ENCODE measurements at regions not wholly inside any gene's neighbourhood (a gene's known extent, or its start where the extent isn't known, plus 50 kb on each side); places are given as distances from the start of the nearest gene placed in this dataset.
"Not testable (repeated sequence)": the region's sequence is repeated elsewhere in the genome, so short reads cannot be mapped to it uniquely, and the experiment has no call there.

DNA sequence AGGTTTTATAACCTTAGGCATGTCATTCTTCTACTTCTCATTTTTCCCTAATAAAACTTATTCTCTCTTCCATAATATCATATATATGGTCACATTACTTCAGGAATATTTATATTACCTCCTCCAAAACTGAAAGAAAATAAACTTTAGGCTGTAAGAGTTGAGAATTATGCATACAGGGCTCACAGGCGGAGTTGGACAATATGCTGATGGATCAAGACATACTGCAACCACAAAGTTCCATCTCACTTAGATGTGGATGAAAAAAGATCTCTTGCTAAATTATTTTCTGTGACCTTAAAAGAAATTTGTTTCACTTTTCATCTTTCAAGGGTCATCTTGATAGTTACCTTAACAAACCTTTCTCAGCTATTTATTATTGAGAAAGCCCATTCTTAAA lies 152.6 kb upstream of the PDE4B start:
- Histone ChIP-seq H3K36me3 (ENCODE audit: control insufficient read depth, insufficient read depth, low read length) (no peaks in the 10 kb centered on the region), H3K4me1 (ENCODE audit: control insufficient read depth, low read depth, low read length) (no peaks in the 10 kb centered on the region), H2AK5ac (ENCODE audit: low read length) (no peak overlapping the region), H2BK5ac (ENCODE audit: low read length) (no peak overlapping the region), H3K79me1 (ENCODE audit: low read length) (no peaks in the 10 kb centered on the region), H3K9ac (ENCODE audit: low read length) (no peak overlapping the region), H4K8ac (ENCODE audit: low read depth, low read length) (no peak overlapping the region), H3K18ac (ENCODE audit: low read length) (no peak overlapping the region), H3K23ac (ENCODE audit: low read length) (no peak overlapping the region), H3K4me3 (ENCODE audit: low read length) (no peak overlapping the region), H3K4ac (ENCODE audit: low read depth, low read length) (no peak overlapping the region), H2BK120ac (ENCODE audit: low read depth, low read length) (no peak overlapping the region), H3K4me2 (ENCODE audit: low read length) (no peak overlapping the region), H4K5ac (ENCODE audit: low read length) (no peak overlapping the region), H3K27me3 (ENCODE audit: insufficient read depth, low read length, poor library complexity) (no peaks in the 10 kb centered on the region), H3K56ac (ENCODE audit: low read length) (no peak overlapping the region), H3K27ac (ENCODE audit: low read depth, low read length) (no peak overlapping the region), H2BK15ac (replicated peaks; ENCODE audit: low read depth) (no peak overlapping the region), H3K79me2 (ENCODE audit: control insufficient read depth, insufficient read depth, low read length) (no peaks in the 10 kb centered on the region)
- DNase-seq = no peak
- no CpG with 5 or more reads among the region's 1 CpG for WGBS (ENCODE audit: extremely low coverage, insufficient coverage, low lambda C conversion rate)

DNA sequence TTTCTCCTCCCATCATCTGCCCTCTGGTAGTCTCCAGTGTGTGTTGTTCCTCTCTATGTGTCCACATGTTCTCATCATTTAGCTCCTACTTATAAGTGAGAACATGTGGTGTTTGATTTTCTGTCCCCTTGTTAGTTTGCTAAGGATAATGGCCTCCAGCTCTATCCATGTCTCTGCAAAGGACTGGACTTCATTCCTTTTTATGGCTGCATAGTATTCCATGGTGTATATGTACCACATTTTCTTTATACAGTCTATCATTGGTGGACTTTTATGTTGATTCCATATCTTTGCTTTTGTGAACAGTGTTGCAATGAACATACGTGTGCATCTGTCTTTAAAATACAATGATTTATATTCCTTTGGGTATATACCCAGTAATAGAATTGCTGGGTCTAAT lies 143.5 kb upstream of the PDE4B start:
- not testable (repeated sequence) for H2BK15ac ChIP-seq (replicated peaks; ENCODE audit: low read depth)

DNA sequence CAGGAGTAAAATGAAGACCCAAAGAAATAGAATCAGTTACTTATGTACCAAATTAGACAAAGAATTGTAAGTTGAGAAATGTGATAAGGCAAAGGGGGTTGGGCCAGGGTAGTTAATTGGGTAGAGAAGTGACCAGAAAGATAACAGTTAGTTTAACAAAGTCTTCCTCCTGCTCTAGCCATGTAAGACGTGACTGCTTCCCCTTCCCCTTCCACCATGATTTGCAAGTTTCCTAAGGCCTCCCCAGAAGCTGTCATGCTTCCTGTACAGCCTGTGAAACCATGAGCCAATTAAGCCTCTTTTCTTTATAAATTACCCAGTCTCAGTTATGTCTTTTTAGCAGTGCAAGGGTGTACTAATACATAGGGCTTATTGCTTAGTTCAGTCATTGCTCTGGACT lies 142.0 kb upstream of the PDE4B start:
- H3K4me1 ChIP-seq (ENCODE audit: control insufficient read depth, low read depth, low read length) = no peaks in the 10 kb centered on the region
- no peak overlapping the region for H2BK5ac ChIP-seq (ENCODE audit: low read length)
- H4K5ac ChIP-seq (ENCODE audit: low read length) = no peak overlapping the region
- H3K27me3 ChIP-seq (ENCODE audit: insufficient read depth, low read length, poor library complexity) = no peaks in the 10 kb centered on the region
- no peak overlapping the region for H3K4me3 ChIP-seq (ENCODE audit: low read length)
- no peak for DNase-seq
- H3K56ac ChIP-seq (ENCODE audit: low read length) = no peak overlapping the region
- H3K27ac ChIP-seq (ENCODE audit: low read depth, low read length) = no peak overlapping the region
- no peaks in the 10 kb centered on the region for H3K79me1 ChIP-seq (ENCODE audit: low read length)
- no peak overlapping the region for H2AK5ac ChIP-seq (ENCODE audit: low read length)
- H3K23ac ChIP-seq (ENCODE audit: low read length) = no peak overlapping the region
- WGBS (ENCODE audit: extremely low coverage, insufficient coverage, low lambda C conversion rate) = no CpG with 5 or more reads among the region's 1 CpG
- H3K79me2 ChIP-seq (ENCODE audit: control insufficient read depth, insufficient read depth, low read length) = no peaks in the 10 kb centered on the region
- no peak overlapping the region for H3K4me2 ChIP-seq (ENCODE audit: low read length)
- H2BK15ac ChIP-seq (replicated peaks; ENCODE audit: low read depth) = no peak overlapping the region
- no peak overlapping the region for H3K4ac ChIP-seq (ENCODE audit: low read depth, low read length)
- H3K36me3 ChIP-seq (ENCODE audit: control insufficient read depth, insufficient read depth, low read length) = no peaks in the 10 kb centered on the region
- H3K18ac ChIP-seq (ENCODE audit: low read length) = no peak overlapping the region
- no peak overlapping the region for H3K9ac ChIP-seq (ENCODE audit: low read length)
- no peak overlapping the region for H2BK120ac ChIP-seq (ENCODE audit: low read depth, low read length)
- no peak overlapping the region for H4K8ac ChIP-seq (ENCODE audit: low read depth, low read length)

More for the DNA sequence above, 143.5 kb upstream of the PDE4B start:
- H3K56ac ChIP-seq (ENCODE audit: low read length); H3K36me3 ChIP-seq (ENCODE audit: control insufficient read depth, insufficient read depth, low read length); H3K9ac ChIP-seq (ENCODE audit: low read length); H3K79me1 ChIP-seq (ENCODE audit: low read length); H3K4me3 ChIP-seq (ENCODE audit: low read length); H2BK5ac ChIP-seq (ENCODE audit: low read length); H3K18ac ChIP-seq (ENCODE audit: low read length); H2BK120ac ChIP-seq (ENCODE audit: low read depth, low read length); H3K23ac ChIP-seq (ENCODE audit: low read length); H4K5ac ChIP-seq (ENCODE audit: low read length); H3K4me2 ChIP-seq (ENCODE audit: low read length); H2AK5ac ChIP-seq (ENCODE audit: low read length); H3K27ac ChIP-seq (ENCODE audit: low read depth, low read length); H3K4ac ChIP-seq (ENCODE audit: low read depth, low read length); DNase-seq; H3K4me1 ChIP-seq (ENCODE audit: control insufficient read depth, low read depth, low read length); H3K79me2 ChIP-seq (ENCODE audit: control insufficient read depth, insufficient read depth, low read length); H3K27me3 ChIP-seq (ENCODE audit: insufficient read depth, low read length, poor library complexity); H4K8ac ChIP-seq (ENCODE audit: low read depth, low read length): not testable (repeated sequence)
- WGBS (ENCODE audit: extremely low coverage, insufficient coverage, low lambda C conversion rate) = no CpG with 5 or more reads among the region's 1 CpG

DNA sequence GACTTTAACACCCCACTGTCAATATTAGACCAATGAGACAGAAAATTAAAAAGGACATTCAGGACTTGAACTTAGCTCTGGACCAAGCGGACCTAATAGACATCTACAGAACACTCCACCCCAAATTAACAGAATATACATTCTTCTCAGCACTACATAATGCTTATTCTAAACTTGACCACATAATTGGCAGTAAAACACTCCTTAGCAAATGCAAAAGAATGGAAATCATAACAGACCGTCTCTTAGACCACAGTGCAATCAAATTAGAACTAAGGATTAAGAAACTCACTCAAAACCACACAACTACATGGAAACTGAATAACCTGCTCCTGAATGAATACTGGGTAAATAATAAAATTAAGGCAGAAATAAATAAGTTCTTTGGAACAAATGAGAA lies 138.2 kb upstream of the PDE4B start:
- not testable (repeated sequence) for H3K4me2 ChIP-seq (ENCODE audit: low read length); H2BK5ac ChIP-seq (ENCODE audit: low read length); H3K18ac ChIP-seq (ENCODE audit: low read length); H3K23ac ChIP-seq (ENCODE audit: low read length); H3K27me3 ChIP-seq (ENCODE audit: insufficient read depth, low read length, poor library complexity); H3K4ac ChIP-seq (ENCODE audit: low read depth, low read length); H3K79me2 ChIP-seq (ENCODE audit: control insufficient read depth, insufficient read depth, low read length); H3K9ac ChIP-seq (ENCODE audit: low read length); H3K79me1 ChIP-seq (ENCODE audit: low read length); H3K4me3 ChIP-seq (ENCODE audit: low read length); H3K36me3 ChIP-seq (ENCODE audit: control insufficient read depth, insufficient read depth, low read length); H3K27ac ChIP-seq (ENCODE audit: low read depth, low read length); H2BK120ac ChIP-seq (ENCODE audit: low read depth, low read length); H3K4me1 ChIP-seq (ENCODE audit: control insufficient read depth, low read depth, low read length); H3K56ac ChIP-seq (ENCODE audit: low read length); H4K5ac ChIP-seq (ENCODE audit: low read length); DNase-seq; H2BK15ac ChIP-seq (replicated peaks; ENCODE audit: low read depth); H2AK5ac ChIP-seq (ENCODE audit: low read length); H4K8ac ChIP-seq (ENCODE audit: low read depth, low read length)
- no CpG with 5 or more reads among the region's 2 CpGs for WGBS (ENCODE audit: extremely low coverage, insufficient coverage, low lambda C conversion rate)

DNA sequence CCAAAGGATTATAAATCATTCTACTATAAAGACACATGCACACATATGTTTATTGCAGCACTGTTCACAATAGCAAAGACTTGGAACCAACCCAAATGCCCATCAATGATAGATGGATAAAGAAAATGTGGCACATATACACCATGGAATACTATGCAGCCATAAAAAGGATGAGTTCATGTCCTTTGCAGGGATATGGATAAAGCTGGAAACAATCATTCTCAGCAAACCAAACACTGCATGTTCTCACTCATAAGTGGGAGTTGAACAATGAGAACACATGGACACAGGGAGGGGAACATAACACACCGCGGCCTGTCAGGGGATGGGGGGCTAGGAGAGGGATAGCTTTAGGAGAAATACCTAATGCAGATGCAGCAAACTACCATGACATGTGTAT lies 135.1 kb upstream of the PDE4B start:
- not testable (repeated sequence) for H4K5ac ChIP-seq (ENCODE audit: low read length); H3K79me1 ChIP-seq (ENCODE audit: low read length); H2BK15ac ChIP-seq (replicated peaks; ENCODE audit: low read depth); H3K27ac ChIP-seq (ENCODE audit: low read depth, low read length); H3K9ac ChIP-seq (ENCODE audit: low read length); H3K36me3 ChIP-seq (ENCODE audit: control insufficient read depth, insufficient read depth, low read length); H3K18ac ChIP-seq (ENCODE audit: low read length); H3K23ac ChIP-seq (ENCODE audit: low read length); H3K27me3 ChIP-seq (ENCODE audit: insufficient read depth, low read length, poor library complexity); H2AK5ac ChIP-seq (ENCODE audit: low read length); H3K4me3 ChIP-seq (ENCODE audit: low read length); H2BK120ac ChIP-seq (ENCODE audit: low read depth, low read length); H3K56ac ChIP-seq (ENCODE audit: low read length); H3K79me2 ChIP-seq (ENCODE audit: control insufficient read depth, insufficient read depth, low read length); H3K4me1 ChIP-seq (ENCODE audit: control insufficient read depth, low read depth, low read length); DNase-seq; H2BK5ac ChIP-seq (ENCODE audit: low read length); H3K4ac ChIP-seq (ENCODE audit: low read depth, low read length); H3K4me2 ChIP-seq (ENCODE audit: low read length); H4K8ac ChIP-seq (ENCODE audit: low read depth, low read length)
- WGBS (ENCODE audit: extremely low coverage, insufficient coverage, low lambda C conversion rate) = no CpG with 5 or more reads among the region's 2 CpGs

DNA sequence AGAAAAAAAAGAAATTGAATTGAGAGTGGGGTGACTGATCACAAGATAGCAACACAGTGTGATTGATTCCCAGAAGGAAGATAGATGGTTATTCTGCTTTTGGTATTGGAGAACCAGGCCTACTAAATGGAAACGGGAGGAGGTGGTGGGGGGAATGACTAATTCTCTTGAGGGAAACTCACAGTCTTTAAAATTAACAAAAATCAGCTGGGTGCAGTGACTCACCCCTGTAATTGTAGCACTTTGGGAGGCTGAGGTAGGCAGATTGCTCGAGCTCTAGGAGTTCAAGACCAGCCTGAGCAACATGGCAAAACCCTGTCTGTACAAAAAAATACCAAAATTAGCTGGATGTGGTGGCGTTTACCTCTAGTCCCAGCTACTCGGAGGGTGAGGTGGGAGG lies 134.6 kb upstream of the PDE4B start:
- Histone ChIP-seq H3K27me3 (ENCODE audit: insufficient read depth, low read length, poor library complexity) (no peaks in the 10 kb centered on the region), H3K27ac (ENCODE audit: low read depth, low read length) (no peak overlapping the region), H4K8ac (ENCODE audit: low read depth, low read length) (no peak overlapping the region), H2BK5ac (ENCODE audit: low read length) (no peak overlapping the region), H3K23ac (ENCODE audit: low read length) (no peak overlapping the region), H3K9ac (ENCODE audit: low read length) (no peak overlapping the region), H3K79me1 (ENCODE audit: low read length) (no peaks in the 10 kb centered on the region), H2BK120ac (ENCODE audit: low read depth, low read length) (no peak overlapping the region), H3K79me2 (ENCODE audit: control insufficient read depth, insufficient read depth, low read length) (no peaks in the 10 kb centered on the region), H3K4me1 (ENCODE audit: control insufficient read depth, low read depth, low read length) (no peaks in the 10 kb centered on the region), H3K36me3 (ENCODE audit: control insufficient read depth, insufficient read depth, low read length) (no peaks in the 10 kb centered on the region), H3K4me2 (ENCODE audit: low read length) (no peak overlapping the region), H4K5ac (ENCODE audit: low read length) (no peak overlapping the region), H2BK15ac (replicated peaks; ENCODE audit: low read depth) (no peak overlapping the region), H3K18ac (ENCODE audit: low read length) (no peak overlapping the region), H3K56ac (ENCODE audit: low read length) (no peak overlapping the region), H2AK5ac (ENCODE audit: low read length) (no peak overlapping the region), H3K4ac (ENCODE audit: low read depth, low read length) (no peak overlapping the region), H3K4me3 (ENCODE audit: low read length) (no peak overlapping the region)
- DNase-seq = no peak
- no CpG with 5 or more reads among the region's 4 CpGs for WGBS (ENCODE audit: extremely low coverage, insufficient coverage, low lambda C conversion rate)
